KBM-7 (cell line): ENCODE measurements at regions not wholly inside any gene's neighbourhood (a gene's known extent, or its start where the extent isn't known, plus 50 kb on each side); places are given as distances from the start of the nearest gene placed in this dataset.
"Not testable (repeated sequence)": the region's sequence is repeated elsewhere in the genome, so short reads cannot be mapped to it uniquely, and the experiment has no call there.

Experiments
- DNase-seq: peaks from one replicate; pipeline ENCODE4 v3.0.0-alpha.2; 2015
- in situ Hi-C: fragments of 300-500 bp; cut with MboI; formaldehyde crosslinking; loops from 2 replicates; pipeline ENCODE4 v1.14.3; 2020; ENCODE audit warnings: low sequenced_read_pairs, low pct_unique_long_range_greater_than_20kb, mixed read lengths

GRCh38 chr17:22654447-22654846 lies 962.1 kb downstream of the KCNJ18 start:
- in situ Hi-C loops: no loop called here
- no peak for DNase-seq

GRCh38 chr17:22669721-22670120 lies 977.4 kb downstream of the KCNJ18 start:
- DNase-seq: no peak
- in situ Hi-C loops: no loop called here

- in situ Hi-C loops: no loop called here
- DNase-seq: no peak
Observed at GRCh38 chr17:22671110-22671509, 978.8 kb downstream of the KCNJ18 start.

- in situ Hi-C loops: no loop called here
- no peak for DNase-seq
Observed at GRCh38 chr17:22692066-22692805, 999.9 kb downstream of the KCNJ18 start.

GRCh38 chr17:22692806-22693171 lies 1000.5 kb downstream of the KCNJ18 start:
- in situ Hi-C loops: no loop called here
- no peak for DNase-seq

- in situ Hi-C loops: no loop called here
- DNase-seq: no peak
Observed at GRCh38 chr17:22694362-22695227, 1002.3 kb downstream of the KCNJ18 start.

GRCh38 chr17:22695228-22695619 lies 1002.9 kb downstream of the KCNJ18 start:
- in situ Hi-C loops: no loop called here
- no peak for DNase-seq

GRCh38 chr17:22703204-22703603 lies 1010.9 kb downstream of the KCNJ18 start:
- in situ Hi-C loops: no loop called here
- peak; percentile 16 for DNase-seq

GRCh38 chr17:22703786-22704441 lies 1011.6 kb downstream of the KCNJ18 start:
- peak; percentile 32 for DNase-seq
- in situ Hi-C loops: no loop called here

- DNase-seq: no peak
- in situ Hi-C loops: no loop called here
Observed at GRCh38 chr17:22704674-22705073, 1012.4 kb downstream of the KCNJ18 start.

- in situ Hi-C loops: no loop called here
- DNase-seq: no peak
Observed at GRCh38 chr17:22707626-22708025, 1015.3 kb downstream of the KCNJ18 start.

- no peak for DNase-seq
- in situ Hi-C loops: no loop called here
Observed at GRCh38 chr17:22717211-22717610, 1024.9 kb downstream of the KCNJ18 start.

GRCh38 chr17:22718689-22719088 lies 1026.4 kb downstream of the KCNJ18 start:
- in situ Hi-C loops: no loop called here

GRCh38 chr17:22741066-22741465 lies 1048.7 kb downstream of the KCNJ18 start:
- DNase-seq, in situ Hi-C loops: not testable (repeated sequence)

More at GRCh38 chr17:22718689-22719088, 1026.4 kb downstream of the KCNJ18 start:
- no peak for DNase-seq
